HepG2 (cell line): ENCODE measurements at regions not wholly inside any gene's neighbourhood (a gene's known extent, or its start where the extent isn't known, plus 50 kb on each side); places are given as distances from the start of the nearest gene placed in this dataset.

Experiments used
- CCAR2 ChIP-seq: fragments of 200-400 bp; formaldehyde crosslinking; optimal IDR thresholded peaks from 2 replicates; pipeline ENCODE3; 2018; ENCODE audit warnings: low read depth, mild to moderate bottlenecking, low read length, moderate library complexity
- SMAD9 ChIP-seq: sonication (generic); formaldehyde crosslinking; IDR thresholded peaks from 2 replicates; pipeline ENCODE4 v1.5.1; 2020; ENCODE audit warnings: mild to moderate bottlenecking, missing genetic modification reagents
- ZNF24 ChIP-seq: fragments of 450-650 bp; IDR thresholded peaks from 2 replicates; pipeline ENCODE4 v1.6.1; 2017; ENCODE audit warnings: antibody characterized with exemption, mild to moderate bottlenecking
- ZNF468 ChIP-seq: sonication (generic); formaldehyde crosslinking; IDR thresholded peaks from 2 replicates; pipeline ENCODE4 v1.8.0; 2022; ENCODE audit warnings: mild to moderate bottlenecking, moderate library complexity, missing genetic modification reagents
- ZNF768 ChIP-seq: sonication (generic); formaldehyde crosslinking; IDR thresholded peaks from 2 replicates; pipeline ENCODE4 v1.4.0; 2020; ENCODE audit warnings: missing genetic modification reagents
- TF ChIP-seq, protein P1 (sequence below): sonication (generic); formaldehyde crosslinking; IDR thresholded peaks from 2 replicates; pipeline ENCODE4 v1.5.0; 2020; ENCODE audit warnings: mild to moderate bottlenecking, missing genetic modification reagents, moderate library complexity

DNA sequence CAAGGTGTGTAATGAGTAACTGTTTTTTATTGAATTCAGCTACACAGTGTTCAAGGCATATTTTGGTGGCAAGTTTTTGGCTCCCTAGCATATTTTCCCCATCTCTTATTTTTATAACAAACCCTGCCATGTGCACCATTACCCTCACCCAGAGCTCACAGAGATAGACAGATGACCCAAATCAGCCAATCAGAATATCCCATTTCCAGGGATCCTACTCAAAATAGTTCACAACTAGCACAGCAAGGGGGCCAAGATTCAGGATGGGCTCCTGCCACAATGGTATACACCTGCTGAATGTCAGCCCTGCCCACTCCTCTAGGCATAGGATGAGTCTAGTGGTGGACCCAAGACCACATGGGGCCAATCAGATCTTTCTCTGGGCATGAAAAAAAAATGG lies 78.8 kb upstream of the SETMAR start:
- TF ChIP-seq CCAR2 = no peak
- TF ChIP-seq ZNF768 (CRISPR knock-in tag) = no peak
- no peak for TF ChIP-seq SMAD9 (CRISPR knock-in tag)
- TF ChIP-seq, protein P1, sequence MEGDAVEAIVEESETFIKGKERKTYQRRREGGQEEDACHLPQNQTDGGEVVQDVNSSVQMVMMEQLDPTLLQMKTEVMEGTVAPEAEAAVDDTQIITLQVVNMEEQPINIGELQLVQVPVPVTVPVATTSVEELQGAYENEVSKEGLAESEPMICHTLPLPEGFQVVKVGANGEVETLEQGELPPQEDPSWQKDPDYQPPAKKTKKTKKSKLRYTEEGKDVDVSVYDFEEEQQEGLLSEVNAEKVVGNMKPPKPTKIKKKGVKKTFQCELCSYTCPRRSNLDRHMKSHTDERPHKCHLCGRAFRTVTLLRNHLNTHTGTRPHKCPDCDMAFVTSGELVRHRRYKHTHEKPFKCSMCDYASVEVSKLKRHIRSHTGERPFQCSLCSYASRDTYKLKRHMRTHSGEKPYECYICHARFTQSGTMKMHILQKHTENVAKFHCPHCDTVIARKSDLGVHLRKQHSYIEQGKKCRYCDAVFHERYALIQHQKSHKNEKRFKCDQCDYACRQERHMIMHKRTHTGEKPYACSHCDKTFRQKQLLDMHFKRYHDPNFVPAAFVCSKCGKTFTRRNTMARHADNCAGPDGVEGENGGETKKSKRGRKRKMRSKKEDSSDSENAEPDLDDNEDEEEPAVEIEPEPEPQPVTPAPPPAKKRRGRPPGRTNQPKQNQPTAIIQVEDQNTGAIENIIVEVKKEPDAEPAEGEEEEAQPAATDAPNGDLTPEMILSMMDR (CRISPR knock-in tag) = no peak
- no peak for TF ChIP-seq ZNF24
- no peak for TF ChIP-seq ZNF468 (CRISPR knock-in tag)
